H9 (cell line): ENCODE measurements at regions not wholly inside any gene's neighbourhood (a gene's known extent, or its start where the extent isn't known, plus 50 kb on each side); places are given as distances from the start of the nearest gene placed in this dataset.

ENCODE experiments used
- DNase-seq: peaks from one replicate; pipeline ENCODE4 v3.0.0-alpha.2; 2017
- H2AFZ ChIP-seq: one replicate; pipeline ENCODE4 v1.6.1; 2013; ENCODE audit warnings: mild to moderate bottlenecking, low read length, control low read depth, moderate library complexity
- H2AK5ac ChIP-seq: 2 replicates; pipeline ENCODE4 v1.6.1; 2013; ENCODE audit warnings: low read length, control low read depth, mixed read lengths; ENCODE audit not compliant: insufficient read length
- H2BK120ac ChIP-seq: one replicate; pipeline ENCODE4 v1.6.1; 2013; ENCODE audit warnings: low read depth, mild to moderate bottlenecking, low read length, control low read depth, inconsistent platforms; ENCODE audit not compliant: poor library complexity, severe bottlenecking
- H2BK12ac ChIP-seq: 2 replicates; pipeline ENCODE4 v1.6.1; 2013; ENCODE audit warnings: low read length, control low read depth, mixed read lengths, low read depth; ENCODE audit not compliant: insufficient read length
- H2BK15ac ChIP-seq: 2 replicates; pipeline ENCODE4 v1.6.1; 2013; ENCODE audit warnings: low read depth, low read length, control low read depth
- H2BK20ac ChIP-seq: one replicate; pipeline ENCODE4 v1.6.1; 2013; ENCODE audit warnings: low read depth, mild to moderate bottlenecking, low read length, control low read depth, inconsistent platforms; ENCODE audit not compliant: poor library complexity, severe bottlenecking
- H2BK5ac ChIP-seq: 2 replicates; pipeline ENCODE4 v1.6.1; 2013; ENCODE audit warnings: low read length, control low read depth, mixed read lengths; ENCODE audit not compliant: insufficient read length
- H3K14ac ChIP-seq: 2 replicates; pipeline ENCODE4 v1.6.1; 2013; ENCODE audit warnings: low read length, control low read depth; ENCODE audit not compliant: insufficient read depth
- H3K18ac ChIP-seq: 2 replicates; pipeline ENCODE4 v1.6.1; 2013; ENCODE audit warnings: low read depth, mild to moderate bottlenecking, mixed read lengths, low read length, control low read depth; ENCODE audit not compliant: insufficient read length
- H3K23ac ChIP-seq: 2 replicates; pipeline ENCODE4 v1.6.1; 2013; ENCODE audit warnings: low read length, control low read depth, mixed read lengths, low read depth; ENCODE audit not compliant: insufficient read length
- H3K23me2 ChIP-seq: 2 replicates; pipeline ENCODE4 v1.6.1; 2013; ENCODE audit warnings: low read depth, mild to moderate bottlenecking, mixed read lengths, low read length, control low read depth; ENCODE audit not compliant: insufficient read length, poor library complexity, severe bottlenecking
- H3K27ac ChIP-seq: 2 replicates; pipeline ENCODE4 v1.5.1; 2013; ENCODE audit warnings: low read length, control low read depth, mixed read lengths, low read depth; ENCODE audit not compliant: insufficient read length
- H3K27me3 ChIP-seq: 2 replicates; pipeline ENCODE4 v1.6.1; 2013; ENCODE audit warnings: low read length, control low read depth, inconsistent platforms; ENCODE audit not compliant: insufficient read depth
- H3K4ac ChIP-seq: 2 replicates; pipeline ENCODE4 v1.6.1; 2013; ENCODE audit warnings: low read depth, mild to moderate bottlenecking, control low read depth, inconsistent platforms, low read length, moderate library complexity
- H3K4me1 ChIP-seq: 2 replicates; pipeline ENCODE4 v1.6.1; 2013; ENCODE audit warnings: low read length, control low read depth, inconsistent platforms; ENCODE audit not compliant: insufficient read depth
- H3K4me2 ChIP-seq: 2 replicates; pipeline ENCODE4 v1.6.1; 2013; ENCODE audit warnings: low read length, control low read depth, mixed read lengths; ENCODE audit not compliant: insufficient read length, insufficient read depth
- H3K56ac ChIP-seq: 2 replicates; pipeline ENCODE4 v1.6.1; 2013; ENCODE audit warnings: low read depth, mild to moderate bottlenecking, mixed read lengths, low read length, control low read depth; ENCODE audit not compliant: insufficient read length
- H3K79me1 ChIP-seq: 2 replicates; pipeline ENCODE4 v1.6.1; 2013; ENCODE audit warnings: low read depth, mild to moderate bottlenecking, moderate library complexity, low read length, control low read depth, inconsistent platforms; ENCODE audit not compliant: insufficient read depth, poor library complexity, severe bottlenecking
- H3K79me2 ChIP-seq: 2 replicates; pipeline ENCODE4 v1.6.1; 2013; ENCODE audit warnings: low read length, control low read depth, inconsistent platforms; ENCODE audit not compliant: insufficient read depth
- H3K9ac ChIP-seq: 2 replicates; pipeline ENCODE4 v1.6.1; 2013; ENCODE audit warnings: low read length, control low read depth, mixed read lengths; ENCODE audit not compliant: insufficient read length; ENCODE audit errors: extremely low read depth
- H3K9me3 ChIP-seq: one replicate; pipeline ENCODE4 v1.6.1; 2013; ENCODE audit warnings: low read depth, low read length, inconsistent platforms; ENCODE audit not compliant: control insufficient read depth
- H3T11ph ChIP-seq: one replicate; pipeline ENCODE4 v1.6.1; 2013; ENCODE audit warnings: mild to moderate bottlenecking, low read length, control low read depth, inconsistent platforms
- H4K20me1 ChIP-seq: one replicate; pipeline ENCODE4 v1.6.1; 2013; ENCODE audit not compliant: control insufficient read depth, insufficient read length, insufficient read depth
- H4K5ac ChIP-seq: 2 replicates; pipeline ENCODE4 v1.6.1; 2013; ENCODE audit warnings: low read depth, mild to moderate bottlenecking, mixed read lengths, low read length, control low read depth; ENCODE audit not compliant: insufficient read length
- H4K8ac ChIP-seq: replicated peaks from 2 replicates; pipeline ENCODE4 v1.6.1; 2013; ENCODE audit warnings: low read length, control low read depth, mixed read lengths, low read depth; ENCODE audit not compliant: insufficient read length
- H4K91ac ChIP-seq: 2 replicates; pipeline ENCODE4 v1.6.1; 2013; ENCODE audit warnings: low read depth, mild to moderate bottlenecking, moderate library complexity, mixed read lengths, low read length, control low read depth; ENCODE audit not compliant: insufficient read length
- H3K27ac Mint-ChIP-seq, 3 experiments: 2 replicates in 2 of 3; 3 replicates in 1 of 3; pipeline ENCODE4 v1.8.0; 2020 to 2021; ENCODE audit warnings: mixed read lengths in 3 of 3, mild to moderate bottlenecking in 1 of 3, moderate library complexity in 1 of 3
- H3K27me3 Mint-ChIP-seq: 2 replicates; pipeline ENCODE4 v1.8.0; 2021; ENCODE audit warnings: low read depth, mild to moderate bottlenecking, moderate library complexity, mixed read lengths
- H3K36me3 Mint-ChIP-seq, 3 experiments: 2 replicates in 2 of 3; 3 replicates in 1 of 3; pipeline ENCODE4 v1.8.0; 2020 to 2021; ENCODE audit warnings: low read depth in 3 of 3, mixed read lengths in 3 of 3; ENCODE audit not compliant: insufficient read depth in 1 of 3
- H3K4me1 Mint-ChIP-seq, 2 experiments: 2 replicates each; pipeline ENCODE4 v1.8.0; 2020; ENCODE audit warnings: mixed read lengths in 2 of 2
- H3K4me3 Mint-ChIP-seq, 2 experiments: 2 replicates in 1 of 2; 3 replicates in 1 of 2; pipeline ENCODE4 v1.8.0; 2020 to 2021; ENCODE audit warnings: mild to moderate bottlenecking in 2 of 2, mixed read lengths in 2 of 2, moderate library complexity in 1 of 2
- H3K9me3 Mint-ChIP-seq, 2 experiments: 2 replicates in 1 of 2; 3 replicates in 1 of 2; pipeline ENCODE4 v1.8.0; 2020; ENCODE audit warnings: mild to moderate bottlenecking in 2 of 2, mixed read lengths in 2 of 2, moderate library complexity in 1 of 2
- CTCF ChIP-seq: fragments of 200-600 bp; sonication (generic); conservative IDR thresholded peaks from 3 replicates; pipeline ENCODE4 v1.8.0; 2021; ENCODE audit warnings: antibody characterized with exemption, mild to moderate bottlenecking
- WGBS: extraction: QIAGEN DNeasy Blood & Tissue Kit; methylation state at CpG from one replicate; pipeline ENCODE4 v1.1.7; 2013; ENCODE audit warnings: missing lambda C conversion rate, low lambda C conversion rate, mixed read lengths; ENCODE audit not compliant: insufficient read length; ENCODE audit errors: extremely low coverage; 5-methylcytosine and 5-hydroxymethylcytosine counted together

- Histone ChIP-seq H3K9me3 (no peaks in the 10 kb centered on the region), H4K91ac (no peak overlapping the region), H3K79me1 (no peaks in the 10 kb centered on the region), H2BK15ac (no peak overlapping the region), H4K8ac (no peak overlapping the region), H2BK5ac (no peak overlapping the region), H3K79me2 (no peaks in the 10 kb centered on the region), H2BK12ac (no peak overlapping the region), H3K23ac (no peak overlapping the region), H3K9ac (no peak overlapping the region), H2BK120ac (no peak overlapping the region), H3K4ac (no peak overlapping the region), H3K18ac (no peak overlapping the region), H3K56ac (no peak overlapping the region), H3T11ph (no peak overlapping the region), H2AK5ac (no peak overlapping the region), H4K20me1 (no peaks in the 10 kb centered on the region), H2BK20ac (no peak overlapping the region), H3K14ac (no peak overlapping the region), H3K27me3 (no peaks in the 10 kb centered on the region), H3K4me2 (no peak overlapping the region), H2AFZ (no peak overlapping the region), H3K23me2 (no peaks in the 10 kb centered on the region), H4K5ac (no peak overlapping the region), H3K27ac (no peak overlapping the region), H3K4me1 (peaks cover 3% of the 10 kb centered on the region; the same call in 1 of the 2 replicates)
- no peak for DNase-seq
- Mint-ChIP-seq H3K27ac (peak overlapping the region in 1 of 3 experiments; percentile 64; a peak in 2 of 7 replicates), H3K36me3 (peaks cover 2 to 10% (median 3%) of the 10 kb centered on the region in 3 experiments; a peak in 5 of 7 replicates), H3K4me1 (peaks cover 33 to 36% of the 10 kb centered on the region in 2 experiments), H3K9me3 (peaks cover 6% of the 10 kb centered on the region in 2 experiments; a peak in 2 of 5 replicates), H3K4me3 (no peak overlapping the region), H3K27me3 (peaks cover 1% of the 10 kb centered on the region; the same call in 1 of the 2 replicates)
- no peak for TF ChIP-seq CTCF
- no CpG with 5 or more reads among the region's 11 CpGs for WGBS
Measured at GRCh38 chr2:62364791-62365528, 141.0 kb downstream of the TMEM17 start.
